Endothelial cell (in vitro differentiated cells): ENCODE measurements at regions not wholly inside any gene's neighbourhood (a gene's known extent, or its start where the extent isn't known, plus 50 kb on each side); places are given as distances from the start of the nearest gene placed in this dataset.
"Not testable (repeated sequence)": the region's sequence is repeated elsewhere in the genome, so short reads cannot be mapped to it uniquely, and the experiment has no call there.

Experiments used
- DNase-seq: peaks from one replicate; pipeline ENCODE4 v3.0.0; 2021; ENCODE audit warnings: low spot score
- H3K27ac Mint-ChIP-seq: one replicate; pipeline ENCODE4 v1.8.0; 2021; ENCODE audit warnings: mixed read lengths, inconsistent platforms; ENCODE audit not compliant: unreplicated experiment
- H3K27me3 Mint-ChIP-seq: one replicate; pipeline ENCODE4 v1.8.0; 2021; ENCODE audit warnings: mild to moderate bottlenecking, moderate library complexity, mixed read lengths, inconsistent platforms; ENCODE audit not compliant: unreplicated experiment
- H3K36me3 Mint-ChIP-seq: one replicate; pipeline ENCODE4 v1.8.0; 2021; ENCODE audit warnings: mild to moderate bottlenecking, low read depth, mixed read lengths, inconsistent platforms; ENCODE audit not compliant: unreplicated experiment
- H3K4me1 Mint-ChIP-seq: one replicate; pipeline ENCODE4 v1.8.0; 2021; ENCODE audit warnings: mild to moderate bottlenecking, mixed read lengths, inconsistent platforms; ENCODE audit not compliant: unreplicated experiment
- H3K4me3 Mint-ChIP-seq: one replicate; pipeline ENCODE4 v1.8.0; 2021; ENCODE audit warnings: mild to moderate bottlenecking, mixed read lengths, inconsistent platforms; ENCODE audit not compliant: unreplicated experiment
- H3K9me3 Mint-ChIP-seq: one replicate; pipeline ENCODE4 v1.8.0; 2021; ENCODE audit warnings: mixed read lengths, inconsistent platforms; ENCODE audit not compliant: unreplicated experiment
- CTCF ChIP-seq: fragments of 200-600 bp; sonication (generic); IDR thresholded peaks from one replicate; pipeline ENCODE4 v1.5.0; 2021; ENCODE audit warnings: antibody characterized with exemption; ENCODE audit not compliant: unreplicated experiment

DNA sequence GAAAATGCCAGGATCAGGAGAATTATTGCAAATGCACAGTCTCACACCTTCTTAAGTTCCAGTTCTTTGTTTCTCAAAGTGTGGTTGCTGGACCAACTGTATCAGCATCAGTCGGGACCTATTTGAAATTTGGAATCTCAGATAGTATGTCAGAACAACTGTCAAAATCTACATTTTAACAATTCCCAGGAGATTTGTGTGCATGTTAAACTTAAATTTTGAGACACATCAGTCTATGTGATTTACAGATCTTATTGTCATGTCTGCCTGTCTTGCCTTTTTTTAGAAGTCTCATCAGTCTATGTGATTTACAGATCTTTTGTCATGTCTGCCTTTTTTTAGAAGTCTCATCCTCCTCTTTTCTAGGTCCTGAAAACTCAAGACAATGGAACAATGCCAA lies 243.6 kb upstream of the MEIS1 start:
- no peak for TF ChIP-seq CTCF
- no peaks in the 10 kb centered on the region for H3K36me3 Mint-ChIP-seq
- DNase-seq, result no peak
- H3K4me1 Mint-ChIP-seq, result no peaks in the 10 kb centered on the region
- H3K27ac Mint-ChIP-seq, result no peak overlapping the region
- no peaks in the 10 kb centered on the region for H3K27me3 Mint-ChIP-seq
- no peak overlapping the region for H3K4me3 Mint-ChIP-seq
- H3K9me3 Mint-ChIP-seq, result no peaks in the 10 kb centered on the region

GRCh38 chr2:66189553-66189952 lies 245.4 kb upstream of the MEIS1 start:
- H3K4me1 Mint-ChIP-seq, result no peaks in the 10 kb centered on the region
- no peak overlapping the region for H3K4me3 Mint-ChIP-seq
- H3K36me3 Mint-ChIP-seq, result no peaks in the 10 kb centered on the region
- no peak overlapping the region for H3K27ac Mint-ChIP-seq
- H3K27me3 Mint-ChIP-seq, result no peaks in the 10 kb centered on the region
- TF ChIP-seq CTCF, result no peak
- no peaks in the 10 kb centered on the region for H3K9me3 Mint-ChIP-seq
- DNase-seq, result no peak

- no peak overlapping the region for H3K4me3 Mint-ChIP-seq
- TF ChIP-seq CTCF, result no peak
- DNase-seq, result no peak
- H3K36me3 Mint-ChIP-seq, result no peaks in the 10 kb centered on the region
- no peaks in the 10 kb centered on the region for H3K9me3 Mint-ChIP-seq
- H3K4me1 Mint-ChIP-seq, result no peaks in the 10 kb centered on the region
- H3K27ac Mint-ChIP-seq, result no peak overlapping the region
- H3K27me3 Mint-ChIP-seq, result no peaks in the 10 kb centered on the region
Measured at GRCh38 chr2:66186537-66186936, 248.4 kb upstream of the MEIS1 start.

- Mint-ChIP-seq H3K36me3 (no peaks in the 10 kb centered on the region), H3K4me3 (no peak overlapping the region), H3K4me1 (no peaks in the 10 kb centered on the region), H3K9me3 (no peaks in the 10 kb centered on the region), H3K27ac (no peak overlapping the region), H3K27me3 (no peaks in the 10 kb centered on the region)
- DNase-seq, result no peak
- no peak for TF ChIP-seq CTCF
Measured at GRCh38 chr2:66185497-66186054, 249.3 kb upstream of the MEIS1 start.

GRCh38 chr2:66177128-66177796 lies 257.7 kb upstream of the MEIS1 start:
- H3K9me3 Mint-ChIP-seq, H3K4me3 Mint-ChIP-seq, H3K27ac Mint-ChIP-seq, H3K27me3 Mint-ChIP-seq, H3K4me1 Mint-ChIP-seq, H3K36me3 Mint-ChIP-seq, DNase-seq: not testable (repeated sequence)
